Neural progenitor cell (in vitro differentiated cells): ENCODE measurements at regions not wholly inside any gene's neighbourhood (a gene's known extent, or its start where the extent isn't known, plus 50 kb on each side); places are given as distances from the start of the nearest gene placed in this dataset.

Experiments used
- DNase-seq: peaks from one replicate; pipeline ENCODE4 v3.0.0-alpha.2; 2016; ENCODE audit warnings: low spot score
- H2AFZ ChIP-seq: fragments of 200-600 bp; sonication (generic); replicated peaks from 2 replicates; pipeline ENCODE4 v1.6.1; 2016; ENCODE audit warnings: antibody characterized with exemption
- H3F3A ChIP-seq: fragments of 200-600 bp; sonication (generic); 2 replicates; pipeline ENCODE4 v1.6.1; 2016; ENCODE audit warnings: antibody characterized with exemption, low read depth
- H3K27ac ChIP-seq: fragments of 200-600 bp; sonication (generic); 2 replicates; pipeline ENCODE4 v1.5.1; 2016; ENCODE audit warnings: mild to moderate bottlenecking
- H3K27me3 ChIP-seq: fragments of 200-600 bp; sonication (generic); 2 replicates; pipeline ENCODE4 v1.6.1; 2016; ENCODE audit warnings: mild to moderate bottlenecking, moderate library complexity
- H3K36me3 ChIP-seq: fragments of 200-600 bp; sonication (generic); 2 replicates; pipeline ENCODE4 v1.5.1; 2016
- H3K4me1 ChIP-seq: fragments of 200-600 bp; sonication (generic); 2 replicates; pipeline ENCODE4 v1.6.1; 2016; ENCODE audit warnings: mixed run types
- H3K4me2 ChIP-seq: fragments of 200-600 bp; sonication (generic); 2 replicates; pipeline ENCODE4 v1.6.1; 2016
- H3K4me3 ChIP-seq: fragments of 200-600 bp; sonication (generic); 2 replicates; pipeline ENCODE4 v1.5.1; 2016
- H3K79me2 ChIP-seq: fragments of 200-600 bp; sonication (generic); 2 replicates; pipeline ENCODE4 v1.6.1; 2016; ENCODE audit warnings: low read depth
- H3K9ac ChIP-seq: fragments of 200-600 bp; sonication (generic); 2 replicates; pipeline ENCODE4 v1.6.1; 2016
- H3K9me3 ChIP-seq: fragments of 200-600 bp; sonication (generic); 2 replicates; pipeline ENCODE4 v1.5.1; 2016; ENCODE audit warnings: low read depth
- H4K20me1 ChIP-seq: fragments of 200-600 bp; sonication (generic); 2 replicates; pipeline ENCODE4 v1.6.1; 2016; ENCODE audit warnings: low read depth
- H3K27ac Mint-ChIP-seq: 3 replicates; pipeline ENCODE4 v1.8.0; 2021; ENCODE audit warnings: mixed read lengths
- H3K27me3 Mint-ChIP-seq: 2 replicates; pipeline ENCODE4 v1.8.0; 2022; ENCODE audit warnings: low read depth, mild to moderate bottlenecking, inconsistent platforms, moderate library complexity, mixed read lengths; ENCODE audit not compliant: insufficient read depth
- H3K36me3 Mint-ChIP-seq: 3 replicates; pipeline ENCODE4 v1.8.0; 2021; ENCODE audit warnings: mixed read lengths
- H3K4me1 Mint-ChIP-seq: 3 replicates; pipeline ENCODE4 v1.8.0; 2021; ENCODE audit warnings: mixed read lengths
- H3K4me3 Mint-ChIP-seq: 3 replicates; pipeline ENCODE4 v1.8.0; 2021; ENCODE audit warnings: mild to moderate bottlenecking, moderate library complexity, mixed read lengths
- H3K9me3 Mint-ChIP-seq: 3 replicates; pipeline ENCODE4 v1.8.0; 2020; ENCODE audit warnings: mixed read lengths
- CTCF ChIP-seq: fragments of 200-600 bp; sonication (generic); IDR thresholded peaks from 2 replicates; pipeline ENCODE4 v1.5.1; 2017; ENCODE audit warnings: antibody characterized with exemption, mild to moderate bottlenecking
- EZH2 ChIP-seq: fragments of 200-600 bp; sonication (generic); IDR thresholded peaks from 2 replicates; pipeline ENCODE4 v1.6.1; 2017; ENCODE audit warnings: antibody characterized with exemption, mild to moderate bottlenecking, moderate library complexity
- EZH2phosphoT487 ChIP-seq: fragments of 200-600 bp; sonication (generic); IDR thresholded peaks from 2 replicates; pipeline ENCODE4 v1.6.1; 2017; ENCODE audit warnings: antibody characterized with exemption

DNA sequence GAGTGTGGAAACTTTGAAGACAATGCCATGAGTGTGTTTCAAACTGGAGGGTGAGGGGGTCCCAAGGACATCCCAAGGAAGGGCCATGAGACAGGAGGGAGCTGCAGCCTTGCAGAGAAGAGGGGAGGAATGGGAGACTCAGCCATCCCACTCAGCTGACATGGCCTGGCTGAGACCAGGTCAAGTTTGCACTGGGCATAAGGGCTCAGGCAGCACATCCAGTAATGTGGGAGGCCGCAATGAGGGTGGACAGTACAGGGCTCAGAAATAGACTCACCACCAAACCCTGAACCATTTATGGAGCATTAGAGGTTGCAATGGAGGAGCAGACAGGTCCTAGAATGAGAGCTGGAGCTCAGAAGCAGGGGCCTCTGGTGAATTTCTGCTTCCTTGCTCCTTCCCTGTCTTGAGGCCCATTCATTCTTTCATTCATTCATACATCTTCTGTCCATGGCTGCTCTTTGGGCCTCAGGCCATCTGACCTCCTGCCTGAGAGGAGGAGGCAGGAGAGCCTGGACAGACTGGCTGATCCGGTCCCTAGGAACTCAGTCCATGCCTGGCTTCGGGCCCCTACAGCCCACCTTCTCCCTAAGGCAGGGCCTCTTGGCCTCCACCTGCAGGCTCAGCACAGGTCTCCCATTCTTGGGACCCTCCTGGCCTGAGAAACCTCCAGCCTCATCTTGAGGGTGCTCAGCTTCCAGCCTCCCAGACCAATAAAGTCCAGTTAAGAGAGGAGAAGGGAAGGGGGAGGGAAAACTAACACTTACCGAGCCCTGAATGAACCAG lies 70.5 kb upstream of the CDH5 start:
- Histone ChIP-seq H3K79me2 (no peaks in the 10 kb centered on the region), H3K4me1 (peaks cover 5% of the 10 kb centered on the region), H3K9me3 (no peaks in the 10 kb centered on the region), H2AFZ (no peak overlapping the region), H3K27ac (no peak overlapping the region), H3K27me3 (no peaks in the 10 kb centered on the region), H3K4me3 (no peak overlapping the region), H3F3A (no peaks in the 10 kb centered on the region), H3K9ac (no peak overlapping the region), H3K4me2 (no peak overlapping the region), H4K20me1 (no peaks in the 10 kb centered on the region), H3K36me3 (no peaks in the 10 kb centered on the region)
- no peak for DNase-seq
- H3K27ac Mint-ChIP-seq: no peak overlapping the region
- H3K4me1 Mint-ChIP-seq: peaks cover 2% of the 10 kb centered on the region
- H3K9me3 Mint-ChIP-seq: no peaks in the 10 kb centered on the region
- TF ChIP-seq EZH2phosphoT487 (no peak), EZH2 (no peak), CTCF (no peak)
- no peaks in the 10 kb centered on the region for H3K36me3 Mint-ChIP-seq
- H3K4me3 Mint-ChIP-seq: no peak overlapping the region
- peaks cover 2% of the 10 kb centered on the region for H3K27me3 Mint-ChIP-seq

GRCh38 chr16:66295213-66295612 lies 71.3 kb upstream of the CDH5 start:
- Histone ChIP-seq H2AFZ (no peak overlapping the region), H3K27ac (no peak overlapping the region), H3K79me2 (no peaks in the 10 kb centered on the region), H4K20me1 (no peaks in the 10 kb centered on the region), H3K9me3 (no peaks in the 10 kb centered on the region), H3F3A (no peaks in the 10 kb centered on the region), H3K4me3 (no peak overlapping the region), H3K36me3 (no peaks in the 10 kb centered on the region), H3K4me1 (peaks cover 5% of the 10 kb centered on the region), H3K4me2 (no peak overlapping the region), H3K9ac (no peak overlapping the region), H3K27me3 (no peaks in the 10 kb centered on the region)
- H3K4me3 Mint-ChIP-seq: no peak overlapping the region
- peaks cover 2% of the 10 kb centered on the region for H3K27me3 Mint-ChIP-seq
- peaks cover 2% of the 10 kb centered on the region for H3K4me1 Mint-ChIP-seq
- no peaks in the 10 kb centered on the region for H3K36me3 Mint-ChIP-seq
- no peaks in the 10 kb centered on the region for H3K9me3 Mint-ChIP-seq
- no peak for TF ChIP-seq CTCF
- no peak for TF ChIP-seq EZH2
- TF ChIP-seq EZH2phosphoT487: no peak
- H3K27ac Mint-ChIP-seq: no peak overlapping the region
- no peak for DNase-seq

DNA sequence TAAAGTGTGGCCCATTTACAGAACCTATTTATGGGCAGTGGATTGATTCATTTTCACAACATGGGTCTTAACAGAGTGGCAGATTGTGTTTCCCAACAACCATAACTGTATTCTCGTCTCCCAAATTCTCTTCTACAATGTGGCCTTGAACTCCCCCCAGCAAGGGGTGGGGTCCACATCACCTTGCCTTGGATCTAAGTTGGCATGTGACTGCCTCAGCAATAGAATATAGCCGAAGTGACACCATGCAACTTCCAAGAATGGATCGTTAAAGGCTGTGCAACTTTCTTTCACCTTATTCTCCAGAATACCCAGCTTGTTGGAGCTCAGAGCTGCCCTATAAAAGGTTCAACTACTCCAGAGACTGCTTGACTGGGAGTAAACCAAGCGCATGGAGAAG lies 72.0 kb upstream of the CDH5 start:
- no peak overlapping the region for H3K27ac Mint-ChIP-seq
- peaks cover 5% of the 10 kb centered on the region for H3K4me1 ChIP-seq
- no peak overlapping the region for H3K4me3 ChIP-seq
- no peak overlapping the region for H2AFZ ChIP-seq
- H3K36me3 ChIP-seq: no peaks in the 10 kb centered on the region
- peaks cover 2% of the 10 kb centered on the region for H3K4me1 Mint-ChIP-seq
- H3K27ac ChIP-seq: no peak overlapping the region
- H3K9me3 Mint-ChIP-seq: no peaks in the 10 kb centered on the region
- no peaks in the 10 kb centered on the region for H3K27me3 ChIP-seq
- no peak overlapping the region for H3K4me2 ChIP-seq
- no peaks in the 10 kb centered on the region for H3F3A ChIP-seq
- H4K20me1 ChIP-seq: no peaks in the 10 kb centered on the region
- no peaks in the 10 kb centered on the region for H3K9me3 ChIP-seq
- no peaks in the 10 kb centered on the region for H3K79me2 ChIP-seq
- peaks cover 3% of the 10 kb centered on the region for H3K27me3 Mint-ChIP-seq
- H3K9ac ChIP-seq: no peak overlapping the region
- DNase-seq: no peak
- H3K36me3 Mint-ChIP-seq: no peaks in the 10 kb centered on the region
- no peak overlapping the region for H3K4me3 Mint-ChIP-seq
- TF ChIP-seq CTCF (no peak), EZH2 (no peak), EZH2phosphoT487 (no peak)
